Activated naive CD4-positive, alpha-beta T cell treated with anti-CD3 and anti-CD28 coated beads, Interleukin-2, amount 50 U/mL, for 72 hours (primary cell): ENCODE measurements at regions not wholly inside any gene's neighbourhood (a gene's known extent, or its start where the extent isn't known, plus 50 kb on each side); places are given as distances from the start of the nearest gene placed in this dataset.
A peak's percentile ranks its signal among the peaks of the same experiment; 100 is the strongest.
"Not testable (repeated sequence)": the region's sequence is repeated elsewhere in the genome, so short reads cannot be mapped to it uniquely, and the experiment has no call there.

Experiments
- ATAC-seq, 2 donors: fragments of 150-1000 bp; cut with Tn5 transposase; 2 replicates each; pipeline ENCODE4 v1.10.0; 2021; ENCODE audit warnings: mild to moderate bottlenecking in 2 of 2, moderate library complexity in 2 of 2
- DNase-seq, 2 donors: peaks; one replicate each; pipeline ENCODE4 v3.0.0; 2021 to 2022; ENCODE audit warnings: low spot score in 2 of 2
- H3K27ac Mint-ChIP-seq, 2 donors: one replicate each; pipeline ENCODE4 v1.8.0; 2022; ENCODE audit warnings: mild to moderate bottlenecking in 2 of 2, mixed read lengths in 2 of 2
- H3K36me3 Mint-ChIP-seq, 2 donors: one replicate each; pipeline ENCODE4 v1.8.0; 2022; ENCODE audit warnings: mixed read lengths in 2 of 2
- H3K9me3 Mint-ChIP-seq, 2 donors: one replicate each; pipeline ENCODE4 v1.8.0; 2022; ENCODE audit warnings: mixed read lengths in 2 of 2

- DNase-seq, result no peak
- H3K27ac Mint-ChIP-seq, result no peak overlapping the region
- H3K36me3 Mint-ChIP-seq, result peaks cover 0 to 6% of the 10 kb centered on the region in 2 donors
Observed at GRCh38 chr20:53662595-53662994, 69.0 kb upstream of the ZNF217 start.

GRCh38 chr20:53660947-53661381 lies 67.3 kb upstream of the ZNF217 start:
- DNase-seq (no peak), ATAC-seq (peak; percentile 23 to 35)
- Mint-ChIP-seq H3K27ac (peak overlapping the region; percentile 90 to 95), H3K9me3 (no peaks in the 10 kb centered on the region), H3K36me3 (peaks cover 0 to 6% of the 10 kb centered on the region in 2 donors)

More at GRCh38 chr20:53662595-53662994, 69.0 kb upstream of the ZNF217 start:
- peak in 1 of 2 donors; percentile 17 for ATAC-seq
- no peaks in the 10 kb centered on the region for H3K9me3 Mint-ChIP-seq

- peak in 1 of 2 donors; percentile 36 for DNase-seq
- Mint-ChIP-seq H3K9me3 (no peaks in the 10 kb centered on the region), H3K36me3 (peaks cover 0 to 6% of the 10 kb centered on the region in 2 donors), H3K27ac (peak overlapping the region; percentile 90 to 95)
- peak; percentile 56 to 80 for ATAC-seq
Observed at GRCh38 chr20:53660078-53660909, 66.7 kb upstream of the ZNF217 start.

- peaks cover 0 to 6% of the 10 kb centered on the region in 2 donors for H3K36me3 Mint-ChIP-seq
- ATAC-seq (no peak), DNase-seq (no peak)
- peak overlapping the region in 1 of 2 donors; percentile 14 for H3K27ac Mint-ChIP-seq
- no peaks in the 10 kb centered on the region for H3K9me3 Mint-ChIP-seq
Observed at GRCh38 chr20:53658973-53659372, 65.3 kb upstream of the ZNF217 start.

- no peak overlapping the region for H3K27ac Mint-ChIP-seq
- peaks cover 0 to 6% of the 10 kb centered on the region in 2 donors for H3K36me3 Mint-ChIP-seq
- DNase-seq, result no peak
- no peaks in the 10 kb centered on the region for H3K9me3 Mint-ChIP-seq
- no peak for ATAC-seq
Observed at GRCh38 chr20:53658322-53658721, 64.7 kb upstream of the ZNF217 start.

- Mint-ChIP-seq H3K36me3 (peaks cover 0 to 6% of the 10 kb centered on the region in 2 donors), H3K27ac (peak overlapping the region in 1 of 2 donors; percentile 61), H3K9me3 (no peaks in the 10 kb centered on the region)
- DNase-seq (no peak), ATAC-seq (no peak)
Observed at GRCh38 chr20:53657732-53658131, 64.1 kb upstream of the ZNF217 start.

- peaks cover 0 to 6% of the 10 kb centered on the region in 2 donors for H3K36me3 Mint-ChIP-seq
- ATAC-seq (peak in 1 of 2 donors; percentile 27), DNase-seq (no peak)
- peak overlapping the region; percentile 61 to 95 for H3K27ac Mint-ChIP-seq
- H3K9me3 Mint-ChIP-seq, result no peaks in the 10 kb centered on the region
Observed at GRCh38 chr20:53657279-53657678, 63.6 kb upstream of the ZNF217 start.

GRCh38 chr20:53656293-53657202 lies 62.9 kb upstream of the ZNF217 start:
- H3K9me3 Mint-ChIP-seq, result no peaks in the 10 kb centered on the region
- peak overlapping the region; percentile 46 to 61 for H3K27ac Mint-ChIP-seq
- ATAC-seq (peak in 1 of 2 donors; percentile 30), DNase-seq (no peak)
- H3K36me3 Mint-ChIP-seq, result peaks cover 0 to 6% of the 10 kb centered on the region in 2 donors

- H3K9me3 Mint-ChIP-seq, result no peaks in the 10 kb centered on the region
- H3K27ac Mint-ChIP-seq, result peak overlapping the region in 1 of 2 donors; percentile 58
- DNase-seq, result no peak
- no peak for ATAC-seq
- peaks cover 0 to 6% of the 10 kb centered on the region in 2 donors for H3K36me3 Mint-ChIP-seq
Observed at GRCh38 chr20:53655625-53656292, 62.1 kb upstream of the ZNF217 start.

- DNase-seq (no peak), ATAC-seq (no peak)
- Mint-ChIP-seq H3K36me3 (peaks cover 0 to 1% of the 10 kb centered on the region in 2 donors), H3K27ac (peak overlapping the region in 1 of 2 donors; percentile 58), H3K9me3 (no peaks in the 10 kb centered on the region)
Observed at GRCh38 chr20:53654932-53655624, 61.4 kb upstream of the ZNF217 start.

GRCh38 chr20:53654521-53654920 lies 60.9 kb upstream of the ZNF217 start:
- H3K27ac Mint-ChIP-seq, DNase-seq, ATAC-seq, H3K36me3 Mint-ChIP-seq, H3K9me3 Mint-ChIP-seq: not testable (repeated sequence)

GRCh38 chr20:53652859-53653517 lies 59.3 kb upstream of the ZNF217 start:
- no peaks in the 10 kb centered on the region for H3K36me3 Mint-ChIP-seq
- H3K27ac Mint-ChIP-seq, result peak overlapping the region; percentile 29 to 90
- no peaks in the 10 kb centered on the region for H3K9me3 Mint-ChIP-seq
- DNase-seq (no peak), ATAC-seq (peak in 1 of 2 donors; percentile 19)

- ATAC-seq, result peak; percentile 69 to 79
- DNase-seq, result no peak
- Mint-ChIP-seq H3K36me3 (no peaks in the 10 kb centered on the region), H3K27ac (peak overlapping the region; percentile 84 to 90), H3K9me3 (no peaks in the 10 kb centered on the region)
Observed at GRCh38 chr20:53652090-53652858, 58.6 kb upstream of the ZNF217 start.

- H3K27ac Mint-ChIP-seq, H3K9me3 Mint-ChIP-seq, ATAC-seq, H3K36me3 Mint-ChIP-seq, DNase-seq: not testable (repeated sequence)
Observed at GRCh38 chr20:53649493-53649892, 55.9 kb upstream of the ZNF217 start.

GRCh38 chr20:53647286-53647821 lies 53.7 kb upstream of the ZNF217 start:
- DNase-seq (no peak), ATAC-seq (no peak)
- H3K36me3 Mint-ChIP-seq, result no peaks in the 10 kb centered on the region
- H3K27ac Mint-ChIP-seq, result no peak overlapping the region
- no peaks in the 10 kb centered on the region for H3K9me3 Mint-ChIP-seq
